ENCODE measurements at regions not wholly inside any gene's neighbourhood (a gene's known extent, or its start where the extent isn't known, plus 50 kb on each side); places are given as distances from the start of the nearest gene placed in this dataset.
"Not testable (repeated sequence)": the region's sequence is repeated elsewhere in the genome, so short reads cannot be mapped to it uniquely, and the experiment has no call there.

DNA sequence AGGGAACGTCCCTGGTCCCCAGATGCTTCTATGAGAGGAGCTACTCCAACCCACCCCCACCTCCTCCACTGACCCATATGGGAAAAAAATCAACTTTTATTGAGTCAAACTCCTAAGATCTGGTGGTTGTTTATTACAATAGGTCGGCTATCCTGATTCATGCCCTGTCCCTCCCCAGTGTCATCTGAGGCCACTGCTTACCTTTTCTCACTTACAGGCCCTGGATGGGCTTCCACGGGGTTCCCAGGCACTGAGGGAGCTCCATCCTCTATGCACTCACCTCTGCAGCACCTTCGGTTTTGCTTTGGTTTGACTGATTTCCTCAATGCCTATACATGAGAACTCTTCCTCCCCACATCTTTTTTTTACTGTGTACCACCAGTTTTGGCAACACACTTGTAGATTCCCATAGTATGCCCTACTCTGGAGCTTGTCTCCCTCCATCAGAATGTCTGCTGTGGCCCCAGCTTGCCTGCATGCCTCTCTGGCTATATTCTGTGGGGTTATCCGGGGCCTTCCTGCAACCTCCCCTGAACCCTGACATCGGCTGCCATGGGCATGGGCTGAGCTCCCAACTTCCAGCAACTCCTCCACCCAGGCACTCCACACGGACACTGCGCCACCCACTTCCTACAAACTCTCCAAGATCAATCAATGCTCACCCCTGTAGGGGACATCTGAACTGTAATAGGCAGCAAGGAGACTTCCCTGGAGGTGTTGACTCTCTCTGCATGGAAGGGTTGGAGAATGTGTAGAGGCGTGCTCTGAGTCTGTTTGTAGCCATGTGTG is 236.1 kb downstream of the VAPA start:
- H3K4me3 ChIP-seq (ENCODE audit: low read depth, low read length), result no peak overlapping the region
- TF ChIP-seq, protein P1, sequence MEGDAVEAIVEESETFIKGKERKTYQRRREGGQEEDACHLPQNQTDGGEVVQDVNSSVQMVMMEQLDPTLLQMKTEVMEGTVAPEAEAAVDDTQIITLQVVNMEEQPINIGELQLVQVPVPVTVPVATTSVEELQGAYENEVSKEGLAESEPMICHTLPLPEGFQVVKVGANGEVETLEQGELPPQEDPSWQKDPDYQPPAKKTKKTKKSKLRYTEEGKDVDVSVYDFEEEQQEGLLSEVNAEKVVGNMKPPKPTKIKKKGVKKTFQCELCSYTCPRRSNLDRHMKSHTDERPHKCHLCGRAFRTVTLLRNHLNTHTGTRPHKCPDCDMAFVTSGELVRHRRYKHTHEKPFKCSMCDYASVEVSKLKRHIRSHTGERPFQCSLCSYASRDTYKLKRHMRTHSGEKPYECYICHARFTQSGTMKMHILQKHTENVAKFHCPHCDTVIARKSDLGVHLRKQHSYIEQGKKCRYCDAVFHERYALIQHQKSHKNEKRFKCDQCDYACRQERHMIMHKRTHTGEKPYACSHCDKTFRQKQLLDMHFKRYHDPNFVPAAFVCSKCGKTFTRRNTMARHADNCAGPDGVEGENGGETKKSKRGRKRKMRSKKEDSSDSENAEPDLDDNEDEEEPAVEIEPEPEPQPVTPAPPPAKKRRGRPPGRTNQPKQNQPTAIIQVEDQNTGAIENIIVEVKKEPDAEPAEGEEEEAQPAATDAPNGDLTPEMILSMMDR (IDR thresholded peaks at IDR 0.05; ENCODE audit: borderline replicate concordance, insufficient read depth, low read depth, low read length), result no peak

DNA sequence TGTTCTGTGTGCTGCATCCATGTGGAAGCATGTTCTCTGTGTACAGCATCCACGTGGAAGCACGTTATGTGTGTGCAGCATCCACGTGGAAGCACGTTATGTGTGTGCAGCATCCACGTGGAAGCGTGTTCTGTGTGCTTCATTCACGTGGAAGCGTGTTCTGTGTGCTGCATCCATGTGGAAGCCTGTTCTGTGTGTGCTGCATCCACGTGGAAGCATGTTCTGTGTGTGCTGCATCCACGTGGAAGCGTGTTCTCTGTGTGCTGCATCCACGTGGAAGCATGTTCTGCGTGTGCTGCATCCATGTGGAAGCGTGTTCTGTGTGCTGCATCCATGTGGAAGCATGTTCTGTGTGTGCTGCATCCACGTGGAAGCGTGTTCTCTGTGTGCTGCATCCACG is 236.8 kb downstream of the VAPA start:
- not testable (repeated sequence) for H3K4me3 ChIP-seq (ENCODE audit: low read depth, low read length)

DNA sequence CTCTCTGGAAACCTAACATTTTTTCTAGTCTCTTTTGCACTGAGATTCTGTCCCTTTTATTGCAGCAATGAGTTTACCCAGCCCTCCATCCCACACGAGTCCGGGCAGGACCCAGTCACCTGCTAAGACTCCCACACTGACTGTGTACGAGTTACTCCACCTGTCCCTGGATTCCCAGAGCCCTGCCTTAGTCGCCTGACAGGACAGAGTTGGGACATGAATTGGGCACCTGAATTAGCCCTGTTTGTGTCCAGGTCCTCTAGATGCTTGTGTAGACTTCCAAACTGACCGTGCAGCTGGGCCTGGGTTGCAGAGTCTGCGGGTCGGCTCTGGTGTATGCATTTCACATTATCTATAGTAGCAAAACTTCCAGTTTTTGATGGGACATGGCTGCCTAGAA is 238.7 kb downstream of the VAPA start:
- H3K4me3 ChIP-seq (ENCODE audit: low read depth, low read length), result no peak overlapping the region
- TF ChIP-seq, protein P1 (IDR thresholded peaks at IDR 0.05; ENCODE audit: borderline replicate concordance, insufficient read depth, low read depth, low read length), result no peak

DNA sequence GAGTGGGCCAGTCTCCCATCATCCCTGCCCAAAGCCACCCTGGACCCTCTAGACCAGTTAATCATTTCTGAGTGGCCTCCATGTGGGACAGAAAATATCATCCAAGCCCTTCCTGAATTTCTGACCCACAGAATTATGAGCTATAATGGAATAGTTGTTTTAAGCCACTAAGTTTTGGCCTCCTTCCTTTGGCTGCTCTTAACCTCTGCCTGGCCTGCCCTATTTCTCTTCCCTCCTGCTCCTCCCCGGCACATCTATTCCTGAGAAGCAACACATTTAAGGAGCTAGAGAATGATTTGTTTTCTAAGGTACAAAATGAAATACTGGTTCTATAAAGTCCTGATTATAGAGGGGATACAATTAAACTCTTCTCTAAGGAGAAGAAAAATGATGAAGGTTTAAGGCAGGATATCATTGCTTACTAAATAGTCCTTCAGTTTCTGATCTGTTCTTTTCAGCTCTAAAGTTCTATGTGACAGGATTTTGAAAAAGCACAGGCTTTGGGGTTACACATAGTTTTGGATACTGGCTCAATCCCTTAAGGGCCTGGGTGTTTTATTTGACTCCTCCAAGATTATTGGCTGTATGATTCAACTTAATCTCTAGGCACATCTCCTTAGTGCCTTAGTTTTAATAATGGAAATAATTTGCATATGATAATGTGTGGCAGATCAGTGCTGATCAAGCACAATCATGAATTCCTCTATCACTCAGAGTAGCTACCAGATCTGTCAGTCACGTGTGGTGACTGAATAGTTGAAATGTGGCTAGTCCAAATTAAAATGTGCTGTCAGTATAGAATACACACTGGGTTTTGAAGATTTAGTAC is 240.3 kb downstream of the VAPA start:
- H3K4me3 ChIP-seq (ENCODE audit: low read depth, low read length), result no peak overlapping the region
- TF ChIP-seq, protein P1 (IDR thresholded peaks at IDR 0.05; ENCODE audit: borderline replicate concordance, insufficient read depth, low read depth, low read length), result no peak

DNA sequence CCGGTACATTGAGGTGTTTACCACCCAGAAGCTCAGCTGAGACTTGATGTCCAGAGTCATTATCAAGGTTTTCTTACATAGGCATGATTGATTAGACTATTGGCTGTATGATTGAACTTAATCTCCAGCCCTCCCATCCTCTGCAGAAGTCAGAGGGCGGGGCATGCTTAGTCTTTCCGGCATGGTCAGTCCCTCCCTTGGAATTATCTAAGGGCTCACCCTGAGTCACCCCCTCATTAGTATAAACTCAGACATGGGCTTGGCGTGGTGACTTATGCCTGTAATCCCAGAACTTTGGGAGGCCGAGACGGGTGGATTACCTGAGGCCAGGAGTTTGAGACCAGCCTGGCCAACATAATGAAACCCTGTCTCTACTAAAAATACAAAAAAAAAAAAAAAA is 243.9 kb downstream of the VAPA start:
- H3K4me3 ChIP-seq (ENCODE audit: low read depth, low read length), result no peak overlapping the region
- TF ChIP-seq, protein P1 (IDR thresholded peaks at IDR 0.05; ENCODE audit: borderline replicate concordance, insufficient read depth, low read depth, low read length), result no peak

DNA sequence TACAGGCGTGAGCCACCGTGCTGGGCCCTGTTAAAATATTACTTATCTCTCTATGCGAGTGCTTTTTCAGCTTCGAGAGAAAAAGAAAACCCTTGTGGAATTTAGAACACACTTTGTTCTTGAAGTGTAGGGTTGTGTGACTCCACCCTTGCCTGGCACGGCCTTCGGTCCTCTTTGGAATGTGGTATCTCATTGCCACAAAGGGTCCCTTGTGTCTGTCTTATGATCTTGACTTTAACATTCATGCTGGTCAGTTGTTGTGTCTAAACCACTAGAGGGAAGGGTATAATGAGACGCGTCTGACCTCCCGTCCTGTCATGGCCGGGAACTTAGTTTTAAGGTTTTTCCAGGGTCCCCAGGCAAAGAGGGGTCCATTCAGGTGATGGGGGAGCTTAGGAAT is 246.4 kb downstream of the VAPA start:
- H3K4me3 ChIP-seq (ENCODE audit: low read depth, low read length), result no peak overlapping the region
- TF ChIP-seq, protein P1 (IDR thresholded peaks at IDR 0.05; ENCODE audit: borderline replicate concordance, insufficient read depth, low read depth, low read length), result no peak

DNA sequence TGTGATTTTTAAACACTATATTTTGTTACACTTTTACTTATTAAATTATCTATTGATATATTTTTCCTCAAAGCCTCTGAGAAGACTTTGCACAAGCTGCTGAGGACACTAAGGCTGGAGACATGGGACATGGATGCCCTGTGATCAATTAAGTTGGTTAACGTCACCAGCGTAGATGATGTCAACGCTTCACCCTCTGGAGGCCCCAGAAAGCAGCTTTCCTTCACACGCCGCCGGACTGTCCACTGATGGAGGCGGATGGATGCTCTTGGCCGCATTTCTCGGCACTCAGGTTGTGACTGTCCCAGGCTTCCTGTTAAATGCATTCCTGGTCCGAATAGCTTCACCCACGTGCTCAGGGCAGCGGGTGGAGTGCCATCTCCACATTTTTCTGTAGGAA is 247.5 kb downstream of the VAPA start:
- TF ChIP-seq, protein P1 (IDR thresholded peaks at IDR 0.05; ENCODE audit: borderline replicate concordance, insufficient read depth, low read depth, low read length), result no peak
- H3K4me3 ChIP-seq (ENCODE audit: low read depth, low read length), result no peak overlapping the region
